BLaER1 (cell line): ENCODE measurements at regions not wholly inside any gene's neighbourhood (a gene's known extent, or its start where the extent isn't known, plus 50 kb on each side); places are given as distances from the start of the nearest gene placed in this dataset.

Experiments used
- H3K27ac ChIP-seq: shearing (Covaris generic); formaldehyde crosslinking; 2 replicates; pipeline ENCODE4 v1.8.1; 2022
- H3K27me3 ChIP-seq: shearing (Covaris generic); formaldehyde crosslinking; 2 replicates; pipeline ENCODE4 v1.8.1; 2022
- H3K36me3 ChIP-seq: shearing (Covaris generic); formaldehyde crosslinking; 2 replicates; pipeline ENCODE4 v1.8.1; 2022
- H3K4me1 ChIP-seq: shearing (Covaris generic); formaldehyde crosslinking; 2 replicates; pipeline ENCODE4 v1.8.1; 2022
- H3K4me2 ChIP-seq: shearing (Covaris generic); formaldehyde crosslinking; 2 replicates; pipeline ENCODE4 v1.8.1; 2022
- H3K4me3 ChIP-seq: shearing (Covaris generic); formaldehyde crosslinking; 2 replicates; pipeline ENCODE4 v1.8.1; 2022
- H3K9ac ChIP-seq: shearing (Covaris generic); formaldehyde crosslinking; 2 replicates; pipeline ENCODE4 v1.8.1; 2022
- H3K9me3 ChIP-seq: shearing (Covaris generic); formaldehyde crosslinking; 2 replicates; pipeline ENCODE4 v1.8.1; 2022
- H4K20me1 ChIP-seq: shearing (Covaris generic); formaldehyde crosslinking; 2 replicates; pipeline ENCODE4 v1.8.1; 2022
- Cebpa-rat ChIP-seq: shearing (Covaris generic); IDR thresholded peaks from 2 replicates; pipeline ENCODE4 v1.8.1; 2022

DNA sequence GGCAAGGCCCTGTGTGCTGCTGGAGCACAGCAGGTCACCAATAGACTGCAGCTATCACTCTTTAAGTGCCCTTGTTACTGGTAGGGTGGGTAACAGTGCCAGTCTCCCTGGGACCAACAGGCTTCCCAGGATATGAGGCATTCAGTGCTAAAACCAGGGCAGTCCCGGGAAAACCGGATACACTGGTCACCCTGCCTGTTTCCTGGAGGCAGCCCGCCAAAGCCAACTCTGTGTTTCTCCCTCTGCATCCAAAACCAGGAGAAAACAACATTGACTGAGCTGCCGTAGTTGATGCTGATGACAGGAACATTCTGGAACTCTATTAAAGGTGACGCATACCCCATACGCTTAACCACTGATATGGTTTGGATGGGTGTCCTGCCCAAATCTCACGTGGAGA, 149.1 kb downstream of the SHANK2 start:
- no peaks in the 10 kb centered on the region for H3K27me3 ChIP-seq
- H3K4me1 ChIP-seq, result peaks cover 10% of the 10 kb centered on the region; the same call in 1 of the 2 replicates
- no peak for TF ChIP-seq Cebpa-rat
- no peak overlapping the region for H3K4me3 ChIP-seq
- H3K36me3 ChIP-seq, result no peaks in the 10 kb centered on the region
- no peak overlapping the region for H3K27ac ChIP-seq
- no peaks in the 10 kb centered on the region for H3K9me3 ChIP-seq
- no peak overlapping the region for H3K4me2 ChIP-seq
- H3K9ac ChIP-seq, result no peak overlapping the region
- H4K20me1 ChIP-seq, result no peaks in the 10 kb centered on the region

DNA sequence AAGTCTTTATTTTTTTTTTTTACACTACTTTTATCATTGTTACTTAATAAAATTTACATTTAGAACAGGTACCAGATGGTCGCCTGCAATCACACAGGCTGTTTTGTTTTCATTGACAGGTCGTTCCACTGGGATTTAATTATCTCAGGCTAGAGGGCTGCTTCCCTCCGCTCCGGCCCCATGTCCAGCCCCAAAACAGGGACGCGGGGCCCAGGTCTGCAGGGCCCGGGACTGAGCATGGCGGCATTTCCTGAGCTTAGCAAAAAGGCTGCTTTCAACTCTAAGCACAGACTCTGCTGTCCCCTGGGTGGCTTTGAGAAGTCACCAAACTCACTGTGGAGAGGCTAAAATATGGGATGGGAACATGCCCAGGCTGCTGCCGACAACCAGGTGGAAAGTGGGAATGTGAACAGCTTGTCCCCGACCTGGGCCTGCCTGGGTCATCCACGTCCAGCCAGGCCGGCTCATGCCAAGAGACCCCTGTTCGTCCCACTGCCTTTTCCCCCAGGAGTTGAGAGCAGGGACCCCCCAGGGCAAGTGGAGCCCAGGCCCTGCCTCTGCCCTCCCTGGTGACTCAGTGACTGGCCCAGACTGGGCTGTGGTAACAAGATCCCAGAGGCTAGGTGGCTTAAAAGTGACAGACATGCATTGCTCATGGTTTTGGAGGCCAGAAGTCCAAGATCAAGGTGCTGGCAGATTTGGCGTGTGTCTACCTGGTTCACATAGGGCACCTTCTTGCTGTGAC, 150.0 kb downstream of the SHANK2 start:
- no peaks in the 10 kb centered on the region for H3K9me3 ChIP-seq
- H3K4me1 ChIP-seq, result peaks cover 10% of the 10 kb centered on the region; the same call in 1 of the 2 replicates
- no peaks in the 10 kb centered on the region for H3K27me3 ChIP-seq
- no peak overlapping the region for H3K27ac ChIP-seq
- H3K4me3 ChIP-seq, result no peak overlapping the region
- H3K9ac ChIP-seq, result no peak overlapping the region
- H3K4me2 ChIP-seq, result no peak overlapping the region
- H3K36me3 ChIP-seq, result no peaks in the 10 kb centered on the region
- no peaks in the 10 kb centered on the region for H4K20me1 ChIP-seq
- TF ChIP-seq Cebpa-rat, result no peak

DNA sequence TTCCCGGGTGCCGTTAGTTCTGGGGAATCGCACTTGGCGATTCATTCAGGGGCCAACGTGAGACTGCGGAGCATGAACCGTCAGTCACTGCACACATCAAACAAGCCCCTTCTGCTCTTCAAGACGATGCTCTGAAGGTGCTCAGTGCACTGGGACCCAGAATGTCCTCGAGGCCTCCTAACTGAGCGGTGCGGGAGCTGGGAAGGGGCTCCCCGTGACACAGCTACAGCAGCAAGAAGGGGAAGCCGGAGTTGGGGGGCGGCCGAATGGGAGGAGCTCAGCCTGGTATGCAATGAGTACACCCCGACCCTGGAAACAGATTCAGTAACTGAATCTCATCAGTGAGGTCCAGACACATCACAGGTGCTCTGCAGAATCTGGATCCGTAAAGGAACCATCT, 150.8 kb downstream of the SHANK2 start:
- Histone ChIP-seq H3K27me3 (no peaks in the 10 kb centered on the region), H3K27ac (no peak overlapping the region), H3K4me2 (no peak overlapping the region), H3K4me3 (no peak overlapping the region), H3K36me3 (no peaks in the 10 kb centered on the region), H3K9me3 (no peaks in the 10 kb centered on the region), H3K9ac (no peak overlapping the region), H3K4me1 (peaks cover 10% of the 10 kb centered on the region; the same call in 1 of the 2 replicates), H4K20me1 (no peaks in the 10 kb centered on the region)
- no peak for TF ChIP-seq Cebpa-rat

DNA sequence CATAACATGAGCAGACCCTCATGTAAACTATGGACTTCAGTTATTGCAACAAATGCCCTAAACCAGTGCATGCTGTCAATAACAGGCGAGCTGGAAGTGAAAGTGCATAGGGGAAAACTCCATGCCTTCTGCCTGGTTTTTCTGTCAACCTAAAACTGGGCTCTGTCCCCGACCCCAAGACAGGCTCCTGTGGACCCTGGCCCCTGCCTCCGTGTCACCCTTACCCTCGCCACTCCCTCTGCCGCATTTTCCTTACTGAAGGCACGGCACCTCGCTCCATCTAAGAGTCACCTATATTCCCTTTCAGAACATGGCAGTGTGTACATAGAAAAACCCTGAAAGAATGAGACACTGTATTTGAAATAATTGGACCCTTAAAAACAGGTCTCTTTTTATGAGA, 151.3 kb downstream of the SHANK2 start:
- H3K27me3 ChIP-seq, result no peaks in the 10 kb centered on the region

DNA sequence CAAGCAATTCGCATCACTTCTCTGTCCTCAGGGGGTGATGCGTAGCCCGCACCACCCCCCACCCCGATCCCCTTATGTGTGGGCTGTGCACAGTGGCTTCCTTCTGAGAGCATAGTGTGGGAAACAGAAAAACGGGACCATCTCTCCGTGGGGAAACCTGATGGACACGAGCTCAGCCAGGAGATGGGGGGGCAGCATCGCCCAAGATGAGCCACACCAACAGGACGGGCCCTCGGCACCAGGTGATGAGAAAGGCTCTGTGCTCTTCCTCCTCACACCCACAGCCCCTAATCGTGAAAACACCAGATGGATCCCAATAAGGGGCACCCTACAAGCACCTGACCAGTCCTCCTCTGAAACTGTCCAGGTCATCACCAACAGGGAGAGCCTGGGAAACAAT, 153.6 kb downstream of the SHANK2 start:
- H3K27me3 ChIP-seq, result no peaks in the 10 kb centered on the region
- H4K20me1 ChIP-seq, result no peaks in the 10 kb centered on the region
- H3K4me3 ChIP-seq, result no peak overlapping the region
- peaks cover 4% of the 10 kb centered on the region; the same call in 1 of the 2 replicates for H3K4me1 ChIP-seq
- H3K9me3 ChIP-seq, result no peaks in the 10 kb centered on the region
- no peak overlapping the region for H3K9ac ChIP-seq
- no peak overlapping the region for H3K4me2 ChIP-seq
- no peak for TF ChIP-seq Cebpa-rat
- no peaks in the 10 kb centered on the region for H3K36me3 ChIP-seq
- no peak overlapping the region for H3K27ac ChIP-seq

More for the DNA sequence above, 151.3 kb downstream of the SHANK2 start:
- no peaks in the 10 kb centered on the region for H4K20me1 ChIP-seq
- H3K4me1 ChIP-seq, result peaks cover 10% of the 10 kb centered on the region; the same call in 1 of the 2 replicates
- H3K9ac ChIP-seq, result no peak overlapping the region
- H3K9me3 ChIP-seq, result no peaks in the 10 kb centered on the region
- no peak overlapping the region for H3K27ac ChIP-seq
- no peak overlapping the region for H3K4me2 ChIP-seq
- H3K4me3 ChIP-seq, result no peak overlapping the region
- TF ChIP-seq Cebpa-rat, result no peak
- H3K36me3 ChIP-seq, result no peaks in the 10 kb centered on the region

DNA sequence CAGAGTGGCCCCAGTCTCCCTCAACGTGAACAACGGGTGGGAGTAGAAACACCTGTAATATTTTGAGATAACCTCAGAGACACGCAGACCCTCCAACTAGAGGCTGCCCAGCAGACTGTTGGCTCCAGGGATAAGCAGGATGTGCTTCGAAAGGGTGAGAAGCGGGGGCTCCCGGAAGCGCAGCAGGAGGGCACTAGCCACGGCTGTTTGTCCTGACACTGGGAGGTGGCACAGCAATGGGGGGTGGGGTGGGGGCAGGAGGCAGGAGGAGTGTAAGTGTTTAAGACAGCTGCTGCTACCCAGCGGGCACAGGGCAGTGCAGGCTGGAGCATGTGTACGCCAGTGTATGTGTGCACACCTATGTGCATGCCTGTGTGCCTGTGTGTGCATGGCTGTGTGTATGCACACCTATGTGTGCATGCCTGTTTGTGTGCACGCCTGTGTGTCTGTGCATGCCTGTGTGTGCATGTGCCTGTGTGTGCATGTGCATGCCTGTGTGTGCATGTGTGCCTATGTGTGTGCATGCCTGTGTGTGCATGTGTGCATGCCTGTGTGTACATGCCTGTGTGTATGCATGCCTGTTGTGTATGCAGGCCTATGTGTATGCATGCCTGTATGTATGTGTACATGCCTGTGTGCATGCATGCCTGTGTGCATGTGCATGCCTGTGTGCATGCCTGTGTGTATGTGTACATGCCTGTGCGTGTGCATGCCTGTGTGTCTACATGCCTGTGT, 154.7 kb downstream of the SHANK2 start:
- Histone ChIP-seq H3K36me3 (no peaks in the 10 kb centered on the region), H3K27me3 (no peaks in the 10 kb centered on the region), H4K20me1 (no peaks in the 10 kb centered on the region), H3K27ac (no peak overlapping the region), H3K4me1 (no peaks in the 10 kb centered on the region), H3K4me2 (no peak overlapping the region), H3K4me3 (no peak overlapping the region), H3K9me3 (no peaks in the 10 kb centered on the region), H3K9ac (no peak overlapping the region)
- no peak for TF ChIP-seq Cebpa-rat

DNA sequence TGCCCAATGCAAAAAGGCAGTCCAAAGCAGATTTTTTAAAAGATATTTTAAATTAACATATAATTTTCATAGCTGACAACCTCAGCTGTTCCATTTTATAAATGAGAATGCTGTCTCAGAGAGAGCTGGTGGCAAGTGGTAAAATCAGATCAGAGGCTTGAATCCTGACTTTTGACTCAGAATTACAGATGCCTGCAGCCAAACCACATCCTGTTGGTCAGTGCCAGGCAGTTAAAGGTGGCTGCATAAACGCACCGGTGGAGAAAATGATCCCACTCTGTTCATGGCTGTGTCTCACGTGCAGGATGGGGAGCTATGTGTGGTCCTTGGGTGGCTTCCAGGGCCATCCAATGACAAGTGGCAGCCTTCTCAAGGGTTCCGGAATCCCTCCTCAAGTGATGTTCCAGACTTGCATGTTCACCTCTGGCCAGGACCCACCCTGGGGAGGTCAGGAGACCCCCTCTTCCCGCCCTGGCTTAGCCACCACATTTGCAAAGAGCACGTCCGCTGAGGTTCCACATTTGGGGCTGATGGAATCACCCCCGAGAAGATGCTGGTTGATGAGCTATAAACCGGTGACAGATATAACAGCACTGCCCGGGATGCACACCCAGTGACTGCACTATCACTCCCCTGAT, 155.5 kb downstream of the SHANK2 start:
- no peaks in the 10 kb centered on the region for H4K20me1 ChIP-seq
- H3K36me3 ChIP-seq, result no peaks in the 10 kb centered on the region
- TF ChIP-seq Cebpa-rat, result no peak
- no peak overlapping the region for H3K4me3 ChIP-seq
- H3K9me3 ChIP-seq, result no peaks in the 10 kb centered on the region
- no peaks in the 10 kb centered on the region for H3K4me1 ChIP-seq
- no peaks in the 10 kb centered on the region for H3K27me3 ChIP-seq
- no peak overlapping the region for H3K9ac ChIP-seq
- no peak overlapping the region for H3K4me2 ChIP-seq
- no peak overlapping the region for H3K27ac ChIP-seq

DNA sequence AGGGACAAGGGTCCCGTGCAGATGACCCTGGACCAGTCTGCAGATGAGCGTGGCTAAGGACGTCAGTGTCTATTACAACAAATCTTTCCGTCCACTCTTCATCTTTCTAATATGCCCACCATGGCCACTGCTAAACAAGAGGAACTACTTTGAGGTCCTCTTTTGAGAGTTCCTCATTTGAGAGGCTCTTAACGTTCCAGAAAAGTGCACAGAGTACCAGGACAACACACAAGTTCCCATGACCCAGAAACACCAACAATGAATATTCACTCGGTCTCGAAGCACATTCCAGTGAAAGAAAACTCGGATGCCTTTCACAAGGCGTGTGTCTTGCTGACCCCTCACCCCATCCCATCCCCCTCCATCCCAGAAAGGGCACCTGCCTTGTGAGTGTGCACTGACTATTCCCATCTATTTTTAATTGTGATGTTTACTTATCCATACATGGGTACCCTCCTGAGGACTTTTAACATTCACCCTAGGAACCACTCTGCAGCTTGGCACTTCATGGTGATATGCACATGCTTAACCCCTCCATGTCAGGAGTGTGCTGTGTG, 157.0 kb downstream of the SHANK2 start:
- no peaks in the 10 kb centered on the region for H3K36me3 ChIP-seq
- H4K20me1 ChIP-seq, result no peaks in the 10 kb centered on the region

DNA sequence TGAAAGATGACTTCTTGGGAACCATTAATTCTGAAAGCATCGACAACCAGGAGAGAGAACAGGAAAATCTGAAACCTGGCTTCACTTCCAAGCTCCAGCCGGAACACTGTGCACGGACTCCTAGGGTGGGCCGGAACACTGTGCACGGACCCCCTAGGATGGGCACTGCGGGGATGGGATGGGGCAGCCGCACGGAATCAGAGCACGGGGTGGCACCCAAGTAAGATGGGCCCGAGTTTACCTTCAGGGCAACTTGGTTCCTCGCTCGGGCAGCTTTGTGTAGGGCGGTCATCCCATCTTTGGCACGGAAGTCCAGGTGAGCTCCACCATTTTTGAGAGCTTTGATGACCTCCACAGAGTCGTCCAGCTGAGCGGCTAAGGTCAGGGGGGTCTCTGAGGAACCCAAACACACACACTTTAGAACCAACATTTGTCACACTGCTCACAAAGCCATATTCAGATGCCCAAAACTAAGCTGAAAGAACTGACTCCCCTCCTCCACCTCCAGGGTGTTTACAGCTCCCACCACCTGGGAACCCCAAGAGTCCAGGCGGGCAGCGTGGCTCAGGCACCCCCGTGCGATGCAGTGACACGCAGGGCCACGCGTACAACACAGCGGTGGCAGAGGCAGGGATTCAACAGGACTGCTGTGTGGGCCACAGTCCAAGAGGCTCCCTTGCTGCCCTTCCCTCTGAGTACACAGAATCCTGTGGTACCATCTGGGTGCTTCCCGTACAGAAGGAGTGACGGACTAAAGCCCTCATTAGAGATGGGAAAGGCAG, 157.9 kb downstream of the SHANK2 start:
- H3K36me3 ChIP-seq, result no peaks in the 10 kb centered on the region
- H3K4me2 ChIP-seq, result no peak overlapping the region
- H3K27ac ChIP-seq, result no peak overlapping the region
- H3K9ac ChIP-seq, result no peak overlapping the region
- H3K4me3 ChIP-seq, result no peak overlapping the region
- no peaks in the 10 kb centered on the region for H3K9me3 ChIP-seq
- H3K4me1 ChIP-seq, result peaks cover 4% of the 10 kb centered on the region
- H4K20me1 ChIP-seq, result no peaks in the 10 kb centered on the region
- TF ChIP-seq Cebpa-rat, result no peak
- H3K27me3 ChIP-seq, result no peaks in the 10 kb centered on the region

More for the DNA sequence above, 157.0 kb downstream of the SHANK2 start:
- no peak for TF ChIP-seq Cebpa-rat
- Histone ChIP-seq H3K9ac (no peak overlapping the region), H3K4me2 (no peak overlapping the region), H3K27ac (no peak overlapping the region), H3K9me3 (no peaks in the 10 kb centered on the region), H3K4me3 (no peak overlapping the region), H3K4me1 (no peaks in the 10 kb centered on the region), H3K27me3 (no peaks in the 10 kb centered on the region)
